C4-2B (cell line): ENCODE measurements at regions not wholly inside any gene's neighbourhood (a gene's known extent, or its start where the extent isn't known, plus 50 kb on each side); places are given as distances from the start of the nearest gene placed in this dataset.

Source experiments
- CTCF ChIP-seq: fragments of 450-650 bp; conservative IDR thresholded peaks from 2 replicates; pipeline ENCODE4 v1.5.1; 2017; ENCODE audit warnings: mild to moderate bottlenecking
- ZFX ChIP-seq: fragments of 450-650 bp; IDR thresholded peaks from 2 replicates; pipeline ENCODE4 v1.6.1; 2017

- TF ChIP-seq CTCF, result no peak
- TF ChIP-seq ZFX, result no peak
Observed at GRCh38 chr6:84522135-84522549, 242.3 kb downstream of the TBX18 start.
